K562 (cell line): ENCODE measurements at regions not wholly inside any gene's neighbourhood (a gene's known extent, or its start where the extent isn't known, plus 50 kb on each side); places are given as distances from the start of the nearest gene placed in this dataset.

Experiments
- CHD7 ChIP-seq: fragments of 200-600 bp; sonication (generic); IDR thresholded peaks from one replicate; pipeline ENCODE4 v1.6.1; 2012; ENCODE audit warnings: mild to moderate bottlenecking, low read depth, low read length, inconsistent platforms
- COPS2 ChIP-seq: fragments of 450-650 bp; conservative IDR thresholded peaks from 2 replicates; pipeline ENCODE4 v1.6.1; 2016; ENCODE audit warnings: mild to moderate bottlenecking, moderate library complexity
- E2F8 ChIP-seq: fragments of 450-650 bp; IDR thresholded peaks from 2 replicates; pipeline ENCODE4 v1.7.1; 2018; ENCODE audit warnings: mild to moderate bottlenecking, low read depth; ENCODE audit not compliant: partially characterized antibody
- GABPB2 ChIP-seq: fragments of 250-450 bp; sonication (Bioruptor Pico); conservative IDR thresholded peaks from 2 replicates; pipeline ENCODE4 v1.5.1; 2021; ENCODE audit warnings: mild to moderate bottlenecking
- GTF2F1 ChIP-seq: IDR thresholded peaks from 2 replicates; pipeline ENCODE4 v1.6.1; 2011; ENCODE audit warnings: low read depth, low read length, improper control_type of control experiment
- HNRNPLL ChIP-seq: fragments of 200-400 bp; formaldehyde crosslinking; IDR thresholded peaks from 2 replicates; pipeline ENCODE4 v1.6.1; 2017; ENCODE audit warnings: low read length, low read depth, mild to moderate bottlenecking; ENCODE audit not compliant: poor library complexity, severe bottlenecking
- HNRNPUL1 ChIP-seq: fragments of 200-400 bp; formaldehyde crosslinking; IDR thresholded peaks from 2 replicates; pipeline ENCODE4 v1.6.1; 2017; ENCODE audit warnings: low read length
- KDM1A ChIP-seq, 2 experiments: fragments of 450-650 bp; IDR thresholded peaks; 2 replicates each; pipeline ENCODE4 v1.6.1; 2016; ENCODE audit warnings: mild to moderate bottlenecking in 2 of 2
- MCM3 ChIP-seq: fragments of 450-650 bp; IDR thresholded peaks from 2 replicates; pipeline ENCODE4 v1.6.1; 2016
- RBM22 ChIP-seq: fragments of 200-400 bp; formaldehyde crosslinking; IDR thresholded peaks from 2 replicates; pipeline ENCODE4 v1.6.1; 2018; ENCODE audit warnings: low read length, low read depth; ENCODE audit not compliant: poor library complexity, severe bottlenecking
- RCOR1 ChIP-seq, 2 experiments: IDR thresholded peaks; 2 replicates each; pipeline ENCODE4 v1.6.1; 2012; ENCODE audit warnings: low read depth in 2 of 2, low read length in 2 of 2, borderline replicate concordance in 1 of 2, improper control_type of control experiment in 1 of 2
- RFX1 ChIP-seq: fragments of 450-650 bp; IDR thresholded peaks from 2 replicates; pipeline ENCODE4 v1.6.1; 2016; ENCODE audit warnings: mild to moderate bottlenecking, moderate library complexity
- SMAD3 ChIP-seq: fragments of 450-650 bp; formaldehyde crosslinking; conservative IDR thresholded peaks from 2 replicates; pipeline ENCODE4 v1.4.0; 2020; ENCODE audit warnings: mild to moderate bottlenecking
- SMC3 ChIP-seq: conservative IDR thresholded peaks from 2 replicates; pipeline ENCODE4 v1.6.1; 2011; ENCODE audit warnings: low read depth, low read length, improper control_type of control experiment; ENCODE audit not compliant: insufficient read depth
- SOX6 ChIP-seq: fragments of 450-650 bp; IDR thresholded peaks from 2 replicates; pipeline ENCODE4 v1.6.1; 2014; ENCODE audit warnings: mild to moderate bottlenecking
- U2AF1 ChIP-seq: fragments of 200-400 bp; formaldehyde crosslinking; optimal IDR thresholded peaks from 2 replicates; pipeline ENCODE3; 2017; ENCODE audit warnings: mild to moderate bottlenecking, low read depth, low read length, moderate library complexity
- ZNF668 ChIP-seq: fragments of 250-450 bp; sonication (Bioruptor Pico); IDR thresholded peaks from 2 replicates; pipeline ENCODE4 v1.8.0; 2022; ENCODE audit warnings: mild to moderate bottlenecking, inconsistent platforms

- TF ChIP-seq CHD7 (no peak), GTF2F1 (no peak), KDM1A (IDR thresholded peaks at IDR 0.05) (no peak), COPS2 (no peak), SOX6 (no peak), RBM22 (no peak), ZNF668 (no peak), SMAD3 (CRISPR knock-in tag) (no peak), HNRNPUL1 (no peak), MCM3 (no peak), U2AF1 (no peak), GABPB2 (CRISPR knock-in tag) (no peak), E2F8 (no peak), RCOR1 (IDR thresholded peaks at IDR 0.05; ENCODE audit: borderline replicate concordance in 1 of 2, low read depth in 2 of 2, low read length in 2 of 2) (no peak), SMC3 (no peak), RFX1 (no peak), HNRNPLL (no peak)
Measured at GRCh38 chr2:77831898-77832297, 309.7 kb upstream of the LRRTM4 start (continued).
